Left lung (tissue), 4 donors: ENCODE measurements at regions not wholly inside any gene's neighbourhood (a gene's known extent, or its start where the extent isn't known, plus 50 kb on each side); places are given as distances from the start of the nearest gene placed in this dataset.

Experiments
- ATAC-seq: fragments of 200-7000 bp; cut with Tn5 transposase; one replicate; pipeline ENCODE4 v1.9.1; 2020; ENCODE audit warnings: moderate library complexity
- DNase-seq, 4 donors: peaks; one replicate each; pipeline ENCODE4 v3.0.0-alpha.2; 2013 to 2020
- H3K27ac ChIP-seq, 2 donors: fragments of 200-600 bp; sonication (generic) in 1 of 2; one replicate each; pipeline versions ENCODE4 v1.5.0 to v1.8.0; 2020 to 2021
- H3K27me3 ChIP-seq, 2 donors: fragments of 200-600 bp; sonication (generic) in 1 of 2; one replicate each; pipeline versions ENCODE4 v1.5.0 to v1.8.0; 2020 to 2021
- H3K36me3 ChIP-seq, 2 donors: fragments of 200-600 bp; sonication (generic) in 1 of 2; one replicate each; pipeline versions ENCODE4 v1.5.0 to v1.8.0; 2020 to 2021
- H3K4me1 ChIP-seq, 2 donors: fragments of 200-600 bp; one replicate each; pipeline ENCODE4 v1.8.0; 2021
- H3K4me3 ChIP-seq, 2 donors: fragments of 200-600 bp; sonication (generic) in 1 of 2; one replicate each; pipeline versions ENCODE4 v1.5.0 to v1.8.0; 2020 to 2021; ENCODE audit warnings: mild to moderate bottlenecking in 1 of 2
- H3K9me3 ChIP-seq, 2 donors: fragments of 200-600 bp; sonication (generic) in 1 of 2; one replicate each; pipeline versions ENCODE4 v1.5.0 to v1.8.0; 2020 to 2021
- CTCF ChIP-seq, 2 donors: fragments of 200-600 bp; sonication (generic) in 1 of 2; IDR thresholded peaks; one replicate each; pipeline versions ENCODE4 v1.5.0 to v1.8.0; 2021; ENCODE audit warnings: antibody characterized with exemption in 2 of 2
- intact Hi-C, 2 donors: fragments of 100-400 bp; cut with DNase I; formaldehyde crosslinking; loops; one replicate each; pipeline versions ENCODE4 v1.11.2 to v1.14.2; 2022
- donor health status: DM: no; HTN: yes; CAD: no.
- donor health status: DM: no; HTN: no; CAD: no.

- Histone ChIP-seq H3K9me3 (no peaks in the 10 kb centered on the region), H3K4me1 (no peaks in the 10 kb centered on the region), H3K27me3 (no peaks in the 10 kb centered on the region), H3K36me3 (no peaks in the 10 kb centered on the region), H3K27ac (no peak overlapping the region), H3K4me3 (no peak overlapping the region)
- intact Hi-C loops = no loop called here
- no peak for ATAC-seq
- no peak for DNase-seq
- TF ChIP-seq CTCF (IDR thresholded peaks at IDR 0.05) = no peak
Measured at GRCh38 chrY:19142093-19142492, 368.6 kb upstream of the HSFY2 start.

- Histone ChIP-seq H3K27ac (no peak overlapping the region), H3K9me3 (no peaks in the 10 kb centered on the region), H3K36me3 (no peaks in the 10 kb centered on the region), H3K4me3 (no peak overlapping the region), H3K27me3 (no peaks in the 10 kb centered on the region), H3K4me1 (no peaks in the 10 kb centered on the region)
- no peak for TF ChIP-seq CTCF (IDR thresholded peaks at IDR 0.05)
- ATAC-seq = no peak
- DNase-seq = no peak
- intact Hi-C loops = no loop called here
Measured at GRCh38 chrY:19140285-19140920, 366.9 kb upstream of the HSFY2 start.

- intact Hi-C loops = no loop called here
- Histone ChIP-seq H3K36me3 (no peaks in the 10 kb centered on the region), H3K27ac (no peak overlapping the region), H3K4me3 (no peak overlapping the region), H3K9me3 (no peaks in the 10 kb centered on the region), H3K4me1 (no peaks in the 10 kb centered on the region), H3K27me3 (no peaks in the 10 kb centered on the region)
- TF ChIP-seq CTCF (IDR thresholded peaks at IDR 0.05) = no peak
- DNase-seq = no peak
- no peak for ATAC-seq
Measured at GRCh38 chrY:19134426-19134825, 360.9 kb upstream of the HSFY2 start.

- DNase-seq (no peak), ATAC-seq (no peak)
- H3K27me3 ChIP-seq = no peaks in the 10 kb centered on the region
- no peaks in the 10 kb centered on the region for H3K9me3 ChIP-seq
- intact Hi-C loops = no loop called here
- H3K36me3 ChIP-seq = no peaks in the 10 kb centered on the region
- no peak for TF ChIP-seq CTCF (IDR thresholded peaks at IDR 0.05)
- H3K4me1 ChIP-seq = no peaks in the 10 kb centered on the region
- no peak overlapping the region for H3K4me3 ChIP-seq
- no peak overlapping the region for H3K27ac ChIP-seq
Measured at GRCh38 chrY:19130569-19131358, 357.2 kb upstream of the HSFY2 start.

GRCh38 chrY:19126889-19127288 is 353.4 kb upstream of the HSFY2 start:
- intact Hi-C loops = no loop called here
- H3K4me3 ChIP-seq = no peak overlapping the region
- no peaks in the 10 kb centered on the region for H3K4me1 ChIP-seq
- no peak overlapping the region for H3K27ac ChIP-seq
- no peaks in the 10 kb centered on the region for H3K36me3 ChIP-seq
- H3K9me3 ChIP-seq = no peaks in the 10 kb centered on the region
- TF ChIP-seq CTCF (IDR thresholded peaks at IDR 0.05) = no peak
- DNase-seq = no peak
- H3K27me3 ChIP-seq = no peaks in the 10 kb centered on the region
- no peak for ATAC-seq
